ENCODE measurements at regions not wholly inside any gene's neighbourhood (a gene's known extent, or its start where the extent isn't known, plus 50 kb on each side); places are given as distances from the start of the nearest gene placed in this dataset.

GRCh38 chr10:30529373-30529998 is 95.5 kb downstream of the MAP3K8 start (continued):
- no peak for TF ChIP-seq ZNF462 (CRISPR knock-in tag; IDR thresholded peaks at IDR 0.05)

- Mint-ChIP-seq H3K4me3 (no peak overlapping the region), H3K9me3 (no peaks in the 10 kb centered on the region), H3K27ac (no peak overlapping the region), H3K4me1 (peaks cover 23% of the 10 kb centered on the region), H3K36me3 (ENCODE audit: low read depth) (no peaks in the 10 kb centered on the region), H3K27me3 (ENCODE audit: insufficient read depth, low read depth, poor library complexity) (peaks cover 11% of the 10 kb centered on the region)
- peaks cover 20% of the 10 kb centered on the region; the same call in 1 of the 2 replicates for H3K4me1 ChIP-seq (ENCODE audit: insufficient read depth)
- no peak overlapping the region for H3K27ac ChIP-seq (ENCODE audit: low read depth)
- H3K27me3 ChIP-seq (ENCODE audit: insufficient read depth): no peaks in the 10 kb centered on the region
- no peak overlapping the region for H2AFZ ChIP-seq
- H3K4me3 ChIP-seq: no peak overlapping the region
- H3K4me2 ChIP-seq: 0 out of 2 replicates have a peak overlapping the region, but pooled peaks have one; percentile 5
- no peaks in the 10 kb centered on the region for H4K20me1 ChIP-seq (replicated peaks; ENCODE audit: insufficient read depth)
- H3F3A ChIP-seq (replicated peaks; ENCODE audit: low read depth): no peaks in the 10 kb centered on the region
- no peaks in the 10 kb centered on the region for H3K9me2 ChIP-seq (ENCODE audit: insufficient read depth)
- DNase-seq (ENCODE audit: low spot score) (no peak), ATAC-seq (peak; percentile 77)
- no peaks in the 10 kb centered on the region for H3K36me3 ChIP-seq (ENCODE audit: insufficient read depth)
- no peaks in the 10 kb centered on the region for H3K79me2 ChIP-seq (replicated peaks; ENCODE audit: insufficient read depth)
- TF ChIP-seq CTCF (conservative IDR thresholded peaks at IDR 0.05; ENCODE audit: low read depth in 2 of 2) (no peak), POLR2AphosphoS5 (IDR thresholded peaks at IDR 0.05; ENCODE audit: low read depth) (no peak), NANOG (IDR thresholded peaks at IDR 0.05; ENCODE audit: borderline replicate concordance) (no peak), ZNF331 (CRISPR knock-in tag; IDR thresholded peaks at IDR 0.05; ENCODE audit: low read depth) (no peak), EZH2phosphoT487 (IDR thresholded peaks at IDR 0.05; ENCODE audit: unreplicated experiment) (no peak), JUNB (IDR thresholded peaks at IDR 0.05; ENCODE audit: unreplicated experiment) (no peak), ZNF114 (CRISPR knock-in tag; IDR thresholded peaks at IDR 0.05) (no peak), ETS1 (IDR thresholded peaks at IDR 0.05) (no peak), REST (IDR thresholded peaks at IDR 0.05; ENCODE audit: unreplicated experiment) (no peak), EZH2 (IDR thresholded peaks at IDR 0.05; ENCODE audit: low read depth, unreplicated experiment) (no peak), STAT1 (IDR thresholded peaks at IDR 0.05; ENCODE audit: unreplicated experiment) (no peak), CREB1 (CRISPR knock-in tag; IDR thresholded peaks at IDR 0.05; ENCODE audit: low read depth) (no peak)
These were observed 94.4 kb downstream of the MAP3K8 start for GRCh38 chr10:30528429-30528786.
